ENCODE measurements at regions not wholly inside any gene's neighbourhood (a gene's known extent, or its start where the extent isn't known, plus 50 kb on each side); places are given as distances from the start of the nearest gene placed in this dataset.

DNA sequence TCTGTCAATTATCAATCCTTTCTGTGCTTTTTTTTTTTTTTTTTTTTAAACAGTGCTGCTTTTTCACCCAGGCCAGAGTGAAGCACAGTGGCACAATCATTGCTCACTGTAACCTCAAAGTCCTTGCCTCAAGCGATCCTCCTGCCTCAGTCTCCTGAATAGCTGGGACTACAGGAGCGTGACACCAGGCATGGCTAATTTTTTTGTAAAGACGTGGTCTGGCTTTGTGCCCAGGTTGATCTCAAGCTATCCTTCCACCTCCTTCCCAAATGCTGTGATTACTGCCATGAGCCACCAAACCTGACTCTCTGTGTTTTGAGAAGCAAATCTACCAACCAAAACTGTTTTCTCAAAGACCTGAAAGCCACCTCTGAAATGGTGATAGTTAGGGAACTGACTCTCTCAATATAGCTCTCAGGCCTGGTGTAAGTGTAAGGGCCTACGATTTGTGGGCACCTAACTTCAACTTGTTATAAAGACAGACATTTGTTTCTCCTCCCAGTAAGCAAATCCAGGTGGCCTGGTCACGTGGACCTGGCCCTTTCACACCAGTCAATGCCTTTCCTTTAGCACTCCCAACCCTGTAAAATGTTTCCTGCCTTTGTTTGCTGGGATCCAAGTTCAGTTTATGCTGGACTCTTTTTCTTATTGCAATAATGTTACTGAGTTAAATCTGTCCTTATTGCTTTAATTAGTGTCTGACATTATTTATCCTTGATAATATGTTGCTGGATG lies 2015.9 kb downstream of the PCDH7 start:
- ATAC-seq (no peak), DNase-seq (no peak)
- no peak overlapping the region for H3K4me3 ChIP-seq
- in situ Hi-C loops (cut with MboI; ENCODE audit: low sequenced_read_pairs in 4 of 4) = no loop called here
- TF ChIP-seq POLR2A (IDR thresholded peaks at IDR 0.05) = no peak
- TF ChIP-seq, protein P1, sequence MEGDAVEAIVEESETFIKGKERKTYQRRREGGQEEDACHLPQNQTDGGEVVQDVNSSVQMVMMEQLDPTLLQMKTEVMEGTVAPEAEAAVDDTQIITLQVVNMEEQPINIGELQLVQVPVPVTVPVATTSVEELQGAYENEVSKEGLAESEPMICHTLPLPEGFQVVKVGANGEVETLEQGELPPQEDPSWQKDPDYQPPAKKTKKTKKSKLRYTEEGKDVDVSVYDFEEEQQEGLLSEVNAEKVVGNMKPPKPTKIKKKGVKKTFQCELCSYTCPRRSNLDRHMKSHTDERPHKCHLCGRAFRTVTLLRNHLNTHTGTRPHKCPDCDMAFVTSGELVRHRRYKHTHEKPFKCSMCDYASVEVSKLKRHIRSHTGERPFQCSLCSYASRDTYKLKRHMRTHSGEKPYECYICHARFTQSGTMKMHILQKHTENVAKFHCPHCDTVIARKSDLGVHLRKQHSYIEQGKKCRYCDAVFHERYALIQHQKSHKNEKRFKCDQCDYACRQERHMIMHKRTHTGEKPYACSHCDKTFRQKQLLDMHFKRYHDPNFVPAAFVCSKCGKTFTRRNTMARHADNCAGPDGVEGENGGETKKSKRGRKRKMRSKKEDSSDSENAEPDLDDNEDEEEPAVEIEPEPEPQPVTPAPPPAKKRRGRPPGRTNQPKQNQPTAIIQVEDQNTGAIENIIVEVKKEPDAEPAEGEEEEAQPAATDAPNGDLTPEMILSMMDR (IDR thresholded peaks at IDR 0.05 in 4 of 5, conservative IDR thresholded peaks at IDR 0.05 in 1 of 5) = no peak
- intact Hi-C loops (cut with DNase I; ENCODE audit: low total_unique reads) = no loop called here
- H3K27me3 ChIP-seq = no peaks in the 10 kb centered on the region
- no peaks in the 10 kb centered on the region for H3K9me3 ChIP-seq
- H3K36me3 ChIP-seq = no peaks in the 10 kb centered on the region
- no peak overlapping the region for H3K27ac ChIP-seq
- H3K4me1 ChIP-seq = no peaks in the 10 kb centered on the region

DNA sequence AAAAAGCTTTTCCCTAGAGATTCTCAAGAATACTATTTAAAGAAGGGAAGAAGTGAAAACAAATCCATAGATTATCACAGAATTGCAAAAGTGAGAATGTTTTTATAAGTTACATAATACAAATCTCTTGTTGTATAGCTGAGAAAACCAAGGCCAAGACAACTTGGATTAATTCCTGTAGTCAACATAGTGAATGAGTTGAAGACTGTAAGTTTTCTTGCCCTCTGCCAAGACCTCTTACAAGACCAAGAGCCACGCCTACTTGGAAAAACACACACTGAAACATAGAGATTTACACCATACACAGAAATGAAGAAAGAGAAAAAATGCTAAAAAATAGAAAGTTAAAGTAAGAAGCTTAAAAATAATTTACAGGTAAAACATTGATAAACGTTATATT lies 2024.0 kb downstream of the PCDH7 start:
- DNase-seq = no peak
- H3K27ac ChIP-seq = no peak overlapping the region
- in situ Hi-C loops (cut with MboI; ENCODE audit: low sequenced_read_pairs in 4 of 4) = no loop called here

DNA sequence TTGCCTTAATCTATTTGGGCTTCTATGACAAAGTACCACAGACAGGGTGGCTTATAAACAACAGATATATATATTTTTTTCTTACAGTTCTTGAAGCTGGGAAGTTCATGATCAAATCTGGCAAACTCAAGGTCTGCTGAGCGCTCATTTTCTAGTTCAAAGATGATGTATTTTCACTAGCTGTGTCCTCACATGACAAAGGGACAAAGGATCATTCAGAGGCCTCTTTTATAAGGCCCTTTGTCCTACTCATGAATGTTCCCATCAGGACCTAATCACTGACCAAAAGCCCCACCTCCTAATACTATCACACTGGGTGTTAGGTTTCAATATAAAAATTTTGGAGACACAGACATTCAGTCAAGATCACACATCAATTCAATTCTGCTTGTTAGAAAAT lies 2025.2 kb downstream of the PCDH7 start:
- TF ChIP-seq POLR2A (IDR thresholded peaks at IDR 0.05) = no peak
- TF ChIP-seq, protein P1 (IDR thresholded peaks at IDR 0.05 in 4 of 5, conservative IDR thresholded peaks at IDR 0.05 in 1 of 5) = no peak
- Histone ChIP-seq H3K27me3 (no peaks in the 10 kb centered on the region), H3K36me3 (no peaks in the 10 kb centered on the region), H3K4me1 (no peaks in the 10 kb centered on the region), H3K9me3 (no peaks in the 10 kb centered on the region), H3K27ac (no peak overlapping the region), H3K4me3 (no peak overlapping the region)
- in situ Hi-C loops (cut with MboI; ENCODE audit: low sequenced_read_pairs in 4 of 4) (no loop called here), intact Hi-C loops (cut with DNase I; ENCODE audit: low total_unique reads) (no loop called here)
- no peak for DNase-seq
- ATAC-seq = no peak

More for the DNA sequence above, 2024.0 kb downstream of the PCDH7 start:
- no peaks in the 10 kb centered on the region for H3K4me1 ChIP-seq
- intact Hi-C loops (cut with DNase I; ENCODE audit: low total_unique reads) = no loop called here
- no peaks in the 10 kb centered on the region for H3K27me3 ChIP-seq
- H3K9me3 ChIP-seq = no peaks in the 10 kb centered on the region
- no peak overlapping the region for H3K4me3 ChIP-seq
- TF ChIP-seq, protein P1 (IDR thresholded peaks at IDR 0.05 in 4 of 5, conservative IDR thresholded peaks at IDR 0.05 in 1 of 5) = no peak
- no peak for TF ChIP-seq POLR2A (IDR thresholded peaks at IDR 0.05)
- no peaks in the 10 kb centered on the region for H3K36me3 ChIP-seq
- no peak for ATAC-seq

DNA sequence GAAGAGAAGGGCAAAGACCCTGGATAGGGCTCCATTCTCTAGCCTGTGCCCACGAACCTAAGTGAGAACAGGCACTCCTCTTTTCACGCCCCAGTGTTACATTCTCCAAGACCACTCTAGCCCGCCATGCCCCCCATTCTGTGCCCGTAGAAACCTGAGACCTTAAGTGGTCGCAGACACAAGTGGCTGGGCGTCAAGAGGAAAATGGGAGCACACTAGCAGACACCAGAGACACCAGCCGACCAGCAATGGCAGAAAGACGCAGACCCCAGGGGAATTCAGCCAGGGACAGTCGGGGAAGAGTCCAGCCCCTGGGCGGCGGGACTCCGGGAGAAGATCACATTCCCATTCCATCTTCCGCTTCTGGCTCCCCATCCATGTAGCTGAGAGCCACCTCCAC lies 2027.9 kb downstream of the PCDH7 start:
- in situ Hi-C loops (cut with MboI; ENCODE audit: low sequenced_read_pairs in 4 of 4) = no loop called here
- TF ChIP-seq, protein P1 (IDR thresholded peaks at IDR 0.05 in 4 of 5, conservative IDR thresholded peaks at IDR 0.05 in 1 of 5) = no peak
- no peak for TF ChIP-seq POLR2A (IDR thresholded peaks at IDR 0.05)
- DNase-seq (no peak), ATAC-seq (no peak)
- Histone ChIP-seq H3K4me1 (no peaks in the 10 kb centered on the region), H3K36me3 (no peaks in the 10 kb centered on the region), H3K27ac (no peak overlapping the region), H3K4me3 (no peak overlapping the region), H3K9me3 (no peaks in the 10 kb centered on the region), H3K27me3 (no peaks in the 10 kb centered on the region)
- intact Hi-C loops (cut with DNase I; ENCODE audit: low total_unique reads) = no loop called here

DNA sequence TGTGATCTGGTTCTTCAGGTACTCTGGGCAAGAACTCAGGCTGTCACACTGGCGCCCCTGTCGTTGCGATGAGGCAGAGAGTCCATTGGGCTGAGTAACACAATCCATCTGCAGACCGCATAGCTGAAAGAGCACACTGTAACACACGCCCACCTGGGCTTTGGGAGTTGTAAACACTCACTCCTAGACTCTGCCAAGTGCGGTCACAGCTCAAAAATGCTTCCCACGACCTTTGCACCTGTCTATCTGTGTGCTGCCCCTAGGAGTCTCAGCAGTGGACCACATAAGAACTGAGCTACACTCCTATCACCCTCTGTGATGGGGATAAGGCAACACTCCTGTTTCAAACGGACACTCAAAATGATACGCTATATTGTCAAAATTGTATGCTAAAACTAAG lies 2028.3 kb downstream of the PCDH7 start:
- Histone ChIP-seq H3K27ac (no peak overlapping the region), H3K4me3 (no peak overlapping the region), H3K27me3 (no peaks in the 10 kb centered on the region), H3K9me3 (no peaks in the 10 kb centered on the region), H3K4me1 (no peaks in the 10 kb centered on the region), H3K36me3 (no peaks in the 10 kb centered on the region)
- no peak for DNase-seq
- TF ChIP-seq, protein P1 (IDR thresholded peaks at IDR 0.05 in 4 of 5, conservative IDR thresholded peaks at IDR 0.05 in 1 of 5) = no peak
- TF ChIP-seq POLR2A (IDR thresholded peaks at IDR 0.05) = no peak
- ATAC-seq = no peak
- in situ Hi-C loops (cut with MboI; ENCODE audit: low sequenced_read_pairs in 4 of 4) (no loop called here), intact Hi-C loops (cut with DNase I; ENCODE audit: low total_unique reads) (no loop called here)
